ENCODE measurements at regions not wholly inside any gene's neighbourhood (a gene's known extent, or its start where the extent isn't known, plus 50 kb on each side); places are given as distances from the start of the nearest gene placed in this dataset.
A peak's percentile ranks its signal among the peaks of the same experiment; 100 is the strongest.

DNA sequence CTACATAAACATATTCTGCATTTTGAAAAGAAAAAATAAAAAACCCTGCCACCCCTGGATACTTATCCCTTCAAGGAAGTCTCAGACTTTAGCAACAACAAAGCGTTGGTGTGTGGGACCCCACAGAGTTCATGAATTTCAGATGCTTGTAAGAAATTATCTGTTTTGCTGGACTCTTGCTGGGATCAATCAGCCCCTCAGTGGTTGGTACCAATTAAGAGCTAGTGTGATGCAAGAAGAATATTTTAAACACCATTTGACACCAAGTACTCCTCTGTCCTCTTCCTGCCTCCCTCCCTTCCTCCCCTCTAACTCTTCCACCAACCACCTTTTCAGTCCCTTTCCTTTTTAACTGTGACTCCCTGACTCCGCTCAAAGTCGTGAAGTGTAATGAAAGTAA lies 51.5 kb downstream of the SST start:
- DNase-seq (ENCODE audit: low read depth) = no peak

DNA sequence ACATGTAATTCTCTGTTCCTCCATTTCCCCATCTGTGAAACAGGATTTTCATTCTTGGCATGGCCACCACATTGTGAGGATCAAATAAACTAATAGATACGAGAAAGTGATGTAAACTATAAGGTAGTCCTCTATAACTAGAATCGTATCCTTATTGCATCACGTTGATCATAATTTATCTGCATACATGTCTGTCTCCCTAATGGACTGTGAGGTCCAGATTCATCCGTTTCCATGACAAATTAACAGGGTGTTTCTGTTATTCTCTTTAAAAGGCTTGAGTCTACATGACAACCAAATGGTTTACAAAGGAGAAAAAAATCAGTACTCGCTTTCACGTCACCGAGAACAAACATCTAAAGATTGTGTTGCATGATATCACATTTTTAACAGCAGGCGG lies 53.0 kb downstream of the SST start:
- no peak for DNase-seq (ENCODE audit: low read depth)

DNA sequence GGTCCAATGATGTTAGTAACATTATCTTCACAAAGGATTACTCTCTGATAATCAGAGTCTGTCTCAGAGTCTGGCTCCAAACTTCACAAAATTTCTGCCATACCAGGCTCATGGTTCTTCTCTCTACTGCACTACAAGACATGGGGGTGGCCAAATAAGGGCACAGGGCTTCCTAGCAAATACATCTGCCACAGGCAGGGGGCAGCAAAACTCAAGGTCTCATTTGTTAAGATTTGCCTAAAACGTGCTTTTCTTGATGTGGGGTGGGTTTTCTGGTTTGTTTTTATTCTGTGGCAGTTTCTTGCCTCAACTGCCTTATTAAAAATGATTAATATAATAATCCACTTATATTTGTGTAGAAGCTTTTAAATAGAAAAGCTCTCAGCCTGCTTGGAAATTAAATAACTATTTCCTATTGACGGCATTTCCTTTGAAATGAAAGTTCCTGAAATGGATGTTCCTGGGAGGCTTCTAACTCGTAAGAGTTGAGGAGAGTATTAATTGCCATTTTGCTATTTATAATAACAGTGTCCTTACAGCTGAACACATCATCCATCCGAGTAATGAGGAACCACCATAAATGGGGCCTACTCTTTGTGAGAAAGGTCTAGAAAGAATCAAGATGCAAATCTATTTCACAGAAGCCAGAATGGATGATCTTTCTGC lies 53.8 kb downstream of the SST start:
- peak; percentile 5 for DNase-seq (ENCODE audit: low read depth)

DNA sequence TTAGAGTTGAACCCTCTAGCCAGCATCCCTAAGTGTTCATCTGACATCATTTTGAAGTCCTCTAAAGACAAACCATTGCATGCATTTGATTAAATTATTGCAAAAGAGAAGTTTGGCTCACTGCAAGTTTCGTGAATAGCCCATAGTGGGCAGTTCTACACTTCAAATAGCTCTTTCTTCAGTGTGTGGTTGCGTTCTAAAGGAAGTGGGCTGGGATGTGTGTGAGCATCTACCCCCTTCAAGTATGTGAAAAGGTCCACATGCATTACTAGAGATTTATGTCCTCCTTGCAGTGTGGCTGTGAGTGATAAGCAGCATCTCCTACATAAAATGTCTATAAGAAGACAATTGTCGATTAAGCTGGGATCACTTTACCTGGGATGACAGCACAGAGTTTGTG lies 54.6 kb downstream of the SST start:
- no peak for DNase-seq (ENCODE audit: low read depth)

DNA sequence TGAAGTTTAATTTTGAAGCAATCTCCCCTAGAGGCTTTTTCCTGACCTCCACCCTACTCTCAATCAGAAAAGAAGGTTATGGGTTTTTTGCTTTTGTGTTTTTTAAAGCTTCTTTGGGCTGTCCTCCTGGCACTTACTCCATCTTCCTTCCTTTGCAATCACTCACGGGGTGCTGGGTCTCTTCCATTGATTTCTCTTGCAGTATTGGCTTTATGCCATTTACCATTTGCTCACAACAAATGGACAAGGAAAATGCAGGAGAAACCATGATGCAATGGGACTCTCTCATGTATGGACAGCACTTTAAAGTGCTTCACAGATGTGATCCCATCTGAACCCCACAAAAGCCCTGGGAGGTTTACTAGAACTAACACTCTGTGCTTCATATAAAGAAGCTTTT lies 57.5 kb downstream of the SST start:
- DNase-seq (ENCODE audit: low read depth) = no peak

DNA sequence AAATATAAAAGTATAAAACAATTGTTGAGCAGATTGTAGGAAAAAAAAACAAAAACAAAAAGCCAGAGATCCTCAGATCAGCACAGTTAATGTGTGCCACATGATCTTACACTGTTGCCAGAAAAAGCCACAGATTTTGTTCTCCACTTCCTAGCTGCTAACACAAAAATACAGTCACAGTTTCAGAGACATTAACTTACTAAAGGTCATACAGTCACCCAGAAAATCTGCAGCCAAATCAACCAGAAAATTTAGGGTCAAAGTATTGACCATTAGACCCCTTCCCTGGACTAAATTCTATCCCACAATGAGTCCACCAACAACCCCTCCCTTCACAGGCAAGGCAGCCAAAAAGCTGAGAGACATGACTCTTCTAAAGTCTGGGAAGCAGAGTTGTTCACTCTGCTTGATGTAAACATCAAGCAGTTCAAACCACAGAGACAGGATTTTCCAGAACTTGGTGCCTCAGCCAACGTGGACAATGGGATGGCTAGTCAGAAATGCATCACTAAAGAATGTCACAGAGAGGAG lies 59.1 kb downstream of the SST start:
- no peak for DNase-seq (ENCODE audit: low read depth)

DNA sequence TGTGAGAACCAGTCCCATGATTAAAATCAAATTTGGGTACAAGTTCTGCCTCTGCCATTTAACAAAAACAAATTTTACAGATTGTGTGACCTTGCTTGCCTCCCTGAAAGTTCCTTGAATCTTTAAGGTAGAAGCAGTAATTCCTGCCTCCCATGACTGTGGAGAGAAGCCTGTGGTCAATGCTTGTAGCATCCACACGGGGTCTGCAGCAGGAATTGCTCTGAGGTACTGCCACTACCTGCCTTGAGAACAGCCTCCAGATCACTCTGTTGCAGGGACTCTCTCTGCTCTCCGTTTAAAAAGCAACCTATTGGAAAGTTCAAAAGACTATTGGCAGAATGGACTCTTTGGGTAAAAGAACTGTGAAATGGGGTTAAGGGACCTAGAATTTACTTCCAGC lies 75.9 kb downstream of the SST start:
- DNase-seq (ENCODE audit: low read depth) = no peak

DNA sequence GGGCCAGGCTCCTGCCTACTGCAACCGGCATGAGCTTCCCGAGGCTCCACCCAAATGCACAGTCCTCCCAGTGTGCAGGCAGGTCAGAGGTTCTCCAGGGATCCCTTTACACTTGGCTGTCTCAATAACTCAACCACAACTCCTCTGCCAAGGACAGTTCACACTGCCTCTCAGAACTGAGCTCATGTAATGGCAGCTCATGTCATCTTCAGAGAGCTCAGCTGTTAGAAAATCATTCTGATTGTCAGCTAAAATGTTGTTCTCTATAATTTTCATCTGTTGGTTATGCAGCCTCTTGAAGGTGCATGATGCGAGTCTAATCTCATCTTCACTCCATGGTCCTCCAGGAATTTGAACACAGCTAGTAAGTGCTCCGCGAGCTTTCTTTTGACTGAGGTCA lies 76.7 kb downstream of the SST start:
- no peak for DNase-seq (ENCODE audit: low read depth)

DNA sequence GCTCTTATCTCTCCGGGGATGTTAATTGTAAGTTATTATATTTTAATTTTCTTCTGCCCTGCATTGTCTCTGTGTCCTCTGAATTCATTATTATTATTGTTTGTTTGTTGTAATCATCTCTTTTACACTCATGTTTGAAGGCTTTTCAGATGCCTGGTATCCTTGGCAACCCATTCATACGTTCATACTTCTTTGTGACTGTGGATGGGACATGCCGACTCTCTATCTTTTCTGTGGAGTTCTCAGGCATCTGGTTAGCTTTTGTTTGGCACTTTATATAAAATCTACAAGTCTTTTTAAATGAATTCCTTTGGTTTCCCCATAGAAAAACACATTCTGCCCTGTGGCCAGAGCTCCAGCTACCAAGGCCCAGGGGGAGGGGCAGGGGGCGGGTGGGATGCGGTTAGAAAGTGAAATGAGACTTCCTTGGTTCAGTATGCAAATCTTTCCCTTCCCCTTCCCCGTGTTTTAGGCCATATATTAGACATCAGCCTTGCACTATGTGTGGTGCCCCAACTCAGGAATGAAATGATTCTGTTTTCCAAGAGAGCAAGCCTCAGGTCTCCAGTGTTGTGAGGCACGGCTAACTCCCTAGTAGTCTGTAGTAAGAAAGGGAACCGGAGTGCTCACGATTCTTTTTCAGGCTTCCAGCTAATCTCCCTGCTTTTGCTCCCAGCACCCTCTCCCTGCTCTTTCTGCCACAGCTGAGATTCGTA lies 79.2 kb downstream of the SST start:
- DNase-seq (ENCODE audit: low read depth) = no peak

DNA sequence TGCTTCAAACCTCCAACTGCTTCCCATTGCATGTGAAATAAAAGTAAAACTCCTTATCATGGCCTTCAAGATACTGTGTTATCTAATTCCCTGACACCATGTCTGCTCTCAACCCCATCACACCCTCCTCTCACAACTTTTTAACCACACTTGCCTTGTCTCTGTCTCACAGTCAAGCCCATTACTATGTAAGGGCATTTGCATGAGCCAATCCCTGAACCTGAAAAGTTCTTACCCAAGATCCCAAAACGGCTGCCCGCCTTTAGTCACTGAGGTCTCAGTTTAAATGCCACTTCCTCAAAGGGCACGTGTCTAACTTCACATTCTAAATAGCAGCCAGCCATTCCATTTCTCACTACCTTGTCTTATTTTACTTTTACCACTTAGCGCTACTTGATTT lies 83.1 kb downstream of the SST start:
- DNase-seq (ENCODE audit: low read depth) = no peak

DNA sequence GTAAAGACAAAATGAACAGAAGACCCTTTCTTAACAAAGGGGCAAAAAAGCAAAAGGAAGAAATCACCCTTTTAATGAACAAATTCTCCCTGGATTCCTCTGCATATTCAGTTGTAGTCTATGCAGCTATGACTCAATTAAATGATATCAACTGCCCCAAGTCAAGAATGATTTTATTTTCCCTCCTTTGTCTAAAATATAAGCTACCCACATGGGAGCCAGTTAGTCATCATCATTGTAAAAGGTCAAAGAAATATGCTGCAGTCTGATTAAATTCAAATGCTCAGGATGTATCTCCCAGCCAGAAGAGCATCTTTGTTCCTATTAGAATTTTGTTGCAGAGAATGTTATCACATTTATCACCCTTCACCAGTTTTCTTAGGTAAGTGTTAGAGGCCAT lies 84.0 kb downstream of the SST start:
- DNase-seq (ENCODE audit: low read depth) = no peak

DNA sequence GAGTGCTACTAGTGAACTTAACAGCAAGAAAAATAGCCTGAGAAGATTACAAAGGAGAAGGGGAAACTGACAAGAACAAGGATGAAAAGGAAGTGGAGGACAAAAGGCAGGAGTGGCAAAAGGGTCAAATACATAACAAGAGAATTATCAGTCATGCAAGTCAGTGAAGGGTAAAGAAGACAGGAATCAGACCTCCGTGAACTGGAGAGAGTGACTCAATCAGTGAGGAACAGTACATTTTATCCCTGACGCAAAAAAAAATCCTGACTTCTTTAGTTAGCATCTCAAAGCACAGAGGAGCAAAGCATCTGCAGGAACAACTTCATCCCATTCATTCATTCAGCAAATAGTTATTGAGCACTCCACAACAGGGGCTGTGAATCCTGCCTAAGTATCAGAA lies 97.8 kb downstream of the SST start:
- no peak for DNase-seq (ENCODE audit: low read depth)

DNA sequence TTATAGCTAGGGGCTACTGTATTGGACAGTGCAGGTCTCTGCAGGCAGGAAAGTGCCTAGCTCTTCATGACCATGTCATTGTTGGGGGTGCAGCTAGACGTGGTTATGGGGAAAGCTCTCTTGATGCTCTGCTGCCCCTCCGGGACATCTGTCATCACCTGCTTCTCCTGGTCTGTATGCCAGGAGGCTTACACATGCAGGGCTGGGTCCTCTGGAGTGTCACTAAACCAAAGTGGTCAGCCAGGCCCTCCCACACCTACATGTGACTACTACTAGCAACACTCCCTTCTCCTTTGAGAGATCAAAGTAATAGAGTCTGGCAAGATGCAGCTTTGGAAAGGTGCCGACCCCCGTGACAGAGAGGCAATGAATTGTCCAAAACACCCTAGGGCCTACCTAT lies 98.5 kb downstream of the SST start:
- no peak for DNase-seq (ENCODE audit: low read depth)

DNA sequence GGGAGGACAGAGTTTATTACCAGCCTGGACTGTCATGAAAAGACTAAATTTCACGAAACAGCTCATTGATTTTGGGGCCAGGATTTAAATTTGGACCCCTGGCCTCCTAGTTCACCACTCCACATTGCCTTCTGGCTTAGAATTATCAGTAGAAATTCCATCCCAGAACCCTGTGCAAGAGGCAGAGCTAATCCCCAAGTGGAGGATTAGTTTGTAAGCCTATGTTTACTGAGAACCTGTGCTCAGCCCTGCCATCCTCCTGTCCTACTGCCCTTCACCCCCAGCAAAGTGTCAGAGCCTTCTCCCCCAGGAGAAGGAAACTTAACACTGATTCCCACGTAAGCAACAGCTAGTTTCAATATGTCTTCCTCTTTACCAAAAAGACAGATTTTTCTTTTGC lies 99.4 kb downstream of the SST start:
- DNase-seq (ENCODE audit: low read depth) = no peak

DNA sequence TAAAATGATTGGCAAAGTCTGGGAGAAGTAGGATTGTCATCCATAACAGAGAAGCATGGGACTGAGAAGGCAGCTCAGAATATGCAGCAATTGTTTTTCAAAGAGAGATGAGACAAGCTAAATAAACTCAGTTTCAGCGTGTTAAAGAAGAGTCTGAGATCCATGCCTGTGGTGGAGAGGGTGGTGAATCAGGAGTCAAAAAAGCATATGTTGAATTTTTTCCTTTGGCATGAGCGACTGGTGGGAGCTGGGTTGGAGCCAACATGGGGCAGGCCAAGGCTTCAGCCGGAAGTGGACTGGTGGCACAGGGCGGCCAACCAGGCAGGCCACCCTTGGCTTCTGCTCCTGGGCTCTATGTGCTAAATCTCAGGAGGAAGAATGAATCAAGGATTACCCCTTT lies 102.0 kb downstream of the SST start:
- no peak for DNase-seq (ENCODE audit: low read depth)

DNA sequence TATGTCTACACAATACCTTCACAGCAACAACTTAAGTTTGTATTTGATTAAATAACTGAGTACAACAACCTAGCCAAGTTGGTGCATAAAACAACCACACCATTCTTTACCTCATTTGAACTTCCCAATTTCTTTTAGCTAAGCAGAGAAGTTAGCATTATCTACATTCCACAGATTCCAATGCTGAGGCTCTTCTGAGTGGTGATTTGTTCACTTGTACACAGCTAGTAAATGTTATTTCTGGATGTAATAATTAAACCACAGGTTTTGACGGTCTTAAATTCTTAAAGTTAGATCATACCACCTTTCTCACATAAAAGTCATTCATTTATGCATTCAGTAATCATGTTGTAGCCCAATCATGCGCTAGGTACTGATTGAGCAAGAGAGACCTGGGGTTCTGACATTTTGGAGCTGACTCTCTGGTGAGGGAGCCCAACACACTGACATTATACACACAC lies 102.5 kb downstream of the SST start:
- no peak for DNase-seq (ENCODE audit: low read depth)

DNA sequence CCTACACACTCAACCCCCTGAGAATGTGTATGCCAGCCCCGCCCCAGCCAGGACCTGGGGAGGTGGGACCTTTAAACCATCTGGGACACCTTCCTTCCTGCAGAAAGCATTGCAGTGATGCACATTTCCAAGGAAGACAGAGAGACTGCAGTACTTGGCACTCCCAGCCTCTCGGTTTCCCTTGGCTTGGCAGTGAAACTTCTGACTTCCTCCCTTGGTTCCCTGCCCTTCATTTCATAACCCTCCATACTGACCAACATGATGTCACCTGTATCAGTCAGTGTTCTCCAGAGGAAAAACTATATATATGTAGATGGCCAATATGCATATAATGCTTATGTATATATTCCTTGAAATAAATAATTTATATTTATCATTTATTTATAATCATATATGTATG lies 103.2 kb downstream of the SST start:
- no peak for DNase-seq (ENCODE audit: low read depth)

DNA sequence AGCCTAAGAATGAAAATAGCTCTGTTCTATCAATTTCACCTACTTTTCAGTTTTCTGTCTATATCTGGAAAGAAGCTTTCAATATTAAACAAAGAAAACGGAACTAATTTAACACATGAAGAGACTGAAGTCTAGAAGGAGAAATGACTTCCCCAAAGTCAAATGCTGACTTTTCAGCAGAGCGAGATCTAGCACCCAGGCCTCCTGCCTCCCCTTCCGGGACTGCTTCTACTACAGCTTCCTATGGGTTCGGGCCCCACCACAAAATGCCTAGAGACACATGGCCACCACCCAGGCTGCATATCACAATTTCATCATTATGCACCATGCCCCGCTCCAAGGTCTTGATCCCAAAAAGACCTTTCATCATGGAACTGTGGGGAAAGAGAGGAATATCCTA lies 104.5 kb downstream of the SST start:
- no peak for DNase-seq (ENCODE audit: low read depth)

DNA sequence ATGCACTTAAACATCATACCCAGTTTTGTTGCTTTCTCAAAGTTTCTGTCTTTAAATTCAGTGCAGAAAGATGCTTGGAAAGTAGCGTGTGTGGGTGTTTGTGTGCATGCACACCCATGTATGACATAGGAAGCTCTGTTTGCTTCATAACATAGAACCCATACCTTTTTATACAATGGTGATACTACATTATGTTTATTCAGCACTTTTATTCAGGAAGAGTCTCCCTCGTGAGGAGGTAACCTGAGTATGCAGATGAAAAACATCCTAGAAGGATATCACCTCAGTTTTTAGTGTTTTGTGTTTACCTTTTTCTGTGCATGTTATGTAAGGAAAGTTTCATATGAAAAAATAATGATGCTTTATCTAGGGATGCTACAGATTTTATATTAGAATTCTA lies 111.2 kb downstream of the SST start:
- no peak for DNase-seq (ENCODE audit: low read depth)

DNA sequence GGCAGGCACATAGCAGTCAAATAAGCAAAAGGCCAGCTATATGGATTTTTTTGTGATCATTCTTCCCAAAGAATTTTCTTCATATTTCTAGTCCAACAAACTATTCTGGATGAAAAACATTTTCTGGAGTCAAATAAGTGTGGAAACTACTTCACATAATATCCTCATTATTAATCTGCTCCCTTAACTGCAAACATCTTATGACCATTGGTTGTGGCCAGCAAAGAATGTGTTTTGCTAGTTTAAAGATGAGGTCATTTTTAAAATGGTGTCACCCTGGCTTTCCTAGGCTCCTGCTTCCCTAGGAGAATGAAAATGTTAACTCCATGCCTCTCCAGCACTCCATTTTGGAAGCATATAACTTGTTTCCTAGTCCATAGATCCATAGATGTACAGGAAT lies 118.8 kb downstream of the SST start:
- DNase-seq (ENCODE audit: low read depth) = no peak

DNA sequence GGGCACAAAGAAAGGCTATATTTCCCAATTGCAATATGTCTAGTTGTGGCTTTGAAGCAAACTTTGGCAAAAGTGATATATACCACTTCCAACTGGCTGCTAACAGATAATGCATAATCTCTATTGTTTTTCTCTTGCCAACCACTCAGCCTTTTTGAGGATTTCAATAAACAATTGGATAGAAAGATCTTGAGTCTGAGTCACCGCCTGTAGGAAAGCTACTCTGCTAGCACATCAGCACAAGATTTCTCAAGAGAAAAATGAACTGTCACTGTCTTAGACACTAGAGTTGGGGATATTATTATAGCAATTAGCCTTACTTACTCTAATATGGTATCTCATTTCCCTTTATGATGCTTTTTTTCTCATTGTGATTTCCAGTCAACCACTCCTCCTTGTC lies 119.7 kb downstream of the SST start:
- DNase-seq (ENCODE audit: low read depth) = no peak

DNA sequence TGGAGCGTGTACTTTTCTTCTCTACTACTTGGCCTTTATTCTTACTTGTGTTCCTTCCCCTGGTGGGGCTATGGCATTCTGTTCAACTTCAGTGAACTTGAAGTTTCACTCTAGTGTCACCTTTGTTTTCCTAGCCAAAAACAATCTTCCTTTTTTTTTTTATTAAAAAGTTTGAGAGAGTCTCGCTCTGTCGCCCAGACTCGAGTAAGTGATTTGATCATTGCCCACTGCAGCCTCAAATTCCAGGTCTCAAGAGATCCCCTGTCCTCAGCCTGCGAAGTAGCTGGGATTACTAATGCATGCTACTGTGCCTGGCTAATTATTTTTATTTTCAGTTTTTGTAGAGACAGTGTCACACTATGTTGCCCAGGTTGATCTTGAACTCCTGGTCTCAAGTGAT lies 124.8 kb downstream of the SST start:
- DNase-seq (ENCODE audit: low read depth) = no peak

DNA sequence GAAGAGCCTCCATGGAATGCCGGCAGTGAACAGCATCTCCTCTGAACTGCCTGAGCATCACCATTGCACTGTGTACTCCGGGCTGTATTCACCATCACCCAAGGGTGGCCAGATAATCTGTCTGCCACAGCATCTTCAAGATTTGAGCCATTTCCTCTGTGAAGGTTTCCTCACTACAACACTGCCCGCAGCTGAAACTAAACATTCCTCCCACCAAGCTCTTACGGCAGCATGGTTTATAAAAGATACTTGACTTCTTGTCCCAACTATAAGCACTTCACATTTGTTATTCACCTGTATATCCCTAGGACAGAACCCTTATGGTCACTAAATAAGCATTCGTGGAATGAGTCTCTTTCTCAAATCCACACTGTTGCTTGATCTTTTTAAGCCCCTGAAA lies 125.9 kb downstream of the SST start:
- no peak for DNase-seq (ENCODE audit: low read depth)

DNA sequence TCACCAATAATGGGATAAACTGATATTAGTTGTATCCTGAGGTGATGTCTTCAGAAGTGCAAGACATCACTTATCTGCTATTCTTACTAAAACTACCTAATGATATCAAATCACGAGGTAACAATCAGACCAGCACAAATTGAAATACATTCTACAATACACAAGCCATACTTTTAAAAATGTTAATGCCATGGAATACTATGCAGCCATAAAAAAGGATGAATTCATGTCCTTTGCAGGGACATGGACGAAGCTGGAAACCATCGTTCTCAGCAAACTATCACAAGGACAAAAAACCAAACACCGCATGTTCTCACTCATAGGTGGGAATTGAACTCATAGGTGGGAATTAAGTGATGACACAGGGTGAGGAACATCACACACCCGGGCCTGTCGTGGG lies 129.3 kb downstream of the SST start:
- DNase-seq (ENCODE audit: low read depth) = no peak
